Prostate gland (tissue), 2 donors: ENCODE measurements at regions not wholly inside any gene's neighbourhood (a gene's known extent, or its start where the extent isn't known, plus 50 kb on each side); places are given as distances from the start of the nearest gene placed in this dataset.

Source experiments
- CTCF ChIP-seq, 4 experiments: fragments of 200-600 bp in 2 of 4; fragments of 450-650 bp in 2 of 4; sonication (generic) in 2 of 4; IDR thresholded peaks; 1 replicate in 3 of 4; 2 replicates in 1 of 4; pipeline ENCODE4 v1.5.1; 2016 to 2019; ENCODE audit warnings: antibody characterized with exemption in 4 of 4, mild to moderate bottlenecking in 2 of 4, moderate library complexity in 2 of 4
- POLR2A ChIP-seq: fragments of 450-650 bp; IDR thresholded peaks from one replicate; pipeline ENCODE4 v1.6.1; 2016; ENCODE audit warnings: antibody characterized with exemption, mild to moderate bottlenecking
- POLR2AphosphoS5 ChIP-seq: sonication (generic); formaldehyde crosslinking; IDR thresholded peaks from one replicate; pipeline ENCODE4 v1.6.1; 2017; ENCODE audit warnings: antibody characterized with exemption

- TF ChIP-seq POLR2A: no peak
- no peak for TF ChIP-seq POLR2AphosphoS5
- no peak for TF ChIP-seq CTCF (IDR thresholded peaks at IDR 0.05)
Observed at GRCh38 chr2:6167592-6168138, 475.5 kb downstream of the SOX11 start.
